Subcutaneous abdominal adipose tissue (tissue), 5 donors: ENCODE measurements at regions not wholly inside any gene's neighbourhood (a gene's known extent, or its start where the extent isn't known, plus 50 kb on each side); places are given as distances from the start of the nearest gene placed in this dataset.

ENCODE experiments used
- H3K27ac ChIP-seq: one replicate; pipeline ENCODE4 v1.7.0; 2013; ENCODE audit warnings: low read depth, mild to moderate bottlenecking, inconsistent platforms, low read length, moderate library complexity
- H3K27me3 ChIP-seq, 5 donors: one replicate each; pipeline ENCODE4 v1.7.0; 2013; ENCODE audit warnings: low read length in 5 of 5, inconsistent platforms in 1 of 5; ENCODE audit not compliant: control insufficient read depth in 5 of 5, insufficient read depth in 4 of 5
- H3K36me3 ChIP-seq, 5 donors: one replicate each; pipeline ENCODE4 v1.7.0; 2013; ENCODE audit warnings: low read length in 5 of 5; ENCODE audit not compliant: control insufficient read depth in 5 of 5, insufficient read depth in 5 of 5
- H3K4me1 ChIP-seq, 5 donors: one replicate each; pipeline ENCODE4 v1.7.0; 2013; ENCODE audit warnings: low read length in 5 of 5, mild to moderate bottlenecking in 3 of 5, moderate library complexity in 1 of 5; ENCODE audit not compliant: control insufficient read depth in 5 of 5, insufficient read depth in 5 of 5
- H3K4me3 ChIP-seq, 5 donors: one replicate each; pipeline ENCODE4 v1.7.0; 2013; ENCODE audit warnings: low read length in 5 of 5, low read depth in 1 of 5
- H3K9ac ChIP-seq, 5 donors: one replicate each; pipeline ENCODE4 v1.7.0; 2013; ENCODE audit warnings: low read length in 5 of 5, mild to moderate bottlenecking in 4 of 5, moderate library complexity in 3 of 5
- H3K9me3 ChIP-seq, 5 donors: one replicate each; pipeline ENCODE4 v1.7.0; 2013; ENCODE audit warnings: low read length in 5 of 5; ENCODE audit not compliant: control insufficient read depth in 5 of 5
- donor health status: healthy.
- donor health status: healthy.
- donor health status: healthy.
- donor health status: healthy.
- donor health status: healthy.

DNA sequence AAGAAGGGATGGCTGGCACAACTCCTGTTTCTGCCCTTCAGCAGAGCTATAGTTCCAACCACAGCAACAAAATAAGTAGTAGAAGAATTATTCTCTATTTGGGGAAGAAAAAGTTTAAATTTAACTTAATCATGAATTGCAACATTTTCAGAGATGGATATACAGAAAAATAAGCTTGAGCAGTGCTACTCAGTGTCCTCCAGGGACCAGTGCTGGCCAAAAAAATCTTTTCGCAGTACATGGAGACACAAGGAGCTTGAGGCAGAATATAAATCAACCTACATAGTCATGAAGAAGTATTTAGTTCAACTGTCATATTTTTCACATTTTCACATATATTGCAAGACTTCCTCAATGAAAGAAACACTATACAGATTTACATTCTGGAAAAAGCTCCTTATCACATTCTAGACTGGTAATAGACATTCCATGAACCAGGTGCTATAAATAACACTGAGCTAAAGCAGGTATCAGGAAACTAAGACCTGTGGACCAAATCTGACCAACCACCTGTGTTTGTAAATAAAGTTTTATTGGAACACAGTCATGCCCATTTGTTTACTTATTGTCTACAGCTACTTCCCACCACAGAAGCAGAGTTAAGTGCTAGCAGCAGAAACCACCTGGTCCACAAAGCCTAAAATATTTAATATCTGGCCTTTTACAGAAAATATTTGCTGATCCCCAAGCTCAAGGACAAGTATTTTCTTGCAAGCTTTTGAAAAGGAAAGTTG is 101.9 kb downstream of the RGS21 start:
- H3K9me3 ChIP-seq = no peaks in the 10 kb centered on the region
- no peak overlapping the region for H3K9ac ChIP-seq
- no peak overlapping the region for H3K27ac ChIP-seq
- no peak overlapping the region for H3K4me3 ChIP-seq
- no peaks in the 10 kb centered on the region for H3K4me1 ChIP-seq
- no peaks in the 10 kb centered on the region for H3K36me3 ChIP-seq
- no peaks in the 10 kb centered on the region for H3K27me3 ChIP-seq

- Histone ChIP-seq H3K27me3 (no peaks in the 10 kb centered on the region), H3K4me1 (no peaks in the 10 kb centered on the region), H3K27ac (no peak overlapping the region), H3K4me3 (no peak overlapping the region), H3K9ac (no peak overlapping the region), H3K9me3 (peaks cover 0 to 9% (median 7%) of the 10 kb centered on the region in 5 donors), H3K36me3 (no peaks in the 10 kb centered on the region)
These were observed 113.9 kb downstream of the RGS21 start for GRCh38 chr1:192430644-192431043.

DNA sequence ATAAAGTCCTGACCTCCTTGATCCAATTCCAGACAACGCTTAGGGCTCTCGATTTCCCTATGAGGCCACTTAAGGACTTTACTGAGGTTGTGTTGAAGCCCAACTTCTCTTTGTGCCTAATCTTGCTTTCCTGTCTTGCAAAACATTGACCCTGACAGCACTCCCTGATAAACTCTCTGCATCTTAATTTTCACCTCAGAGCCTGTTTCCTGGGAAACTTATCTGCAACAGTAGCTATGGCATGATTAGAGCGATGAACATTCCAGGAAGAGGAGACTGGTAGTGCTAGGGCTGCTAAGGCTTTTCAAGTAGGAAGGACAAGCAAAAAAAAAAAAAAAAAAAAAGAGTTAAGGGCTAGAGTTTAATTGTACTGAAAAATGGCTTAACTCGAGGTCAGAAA is 118.9 kb downstream of the RGS21 start:
- Histone ChIP-seq H3K36me3 (no peaks in the 10 kb centered on the region), H3K4me3 (no peak overlapping the region), H3K4me1 (no peaks in the 10 kb centered on the region), H3K9me3 (peaks cover 0 to 6% (median 3%) of the 10 kb centered on the region in 5 donors), H3K9ac (no peak overlapping the region), H3K27me3 (no peaks in the 10 kb centered on the region), H3K27ac (no peak overlapping the region)

DNA sequence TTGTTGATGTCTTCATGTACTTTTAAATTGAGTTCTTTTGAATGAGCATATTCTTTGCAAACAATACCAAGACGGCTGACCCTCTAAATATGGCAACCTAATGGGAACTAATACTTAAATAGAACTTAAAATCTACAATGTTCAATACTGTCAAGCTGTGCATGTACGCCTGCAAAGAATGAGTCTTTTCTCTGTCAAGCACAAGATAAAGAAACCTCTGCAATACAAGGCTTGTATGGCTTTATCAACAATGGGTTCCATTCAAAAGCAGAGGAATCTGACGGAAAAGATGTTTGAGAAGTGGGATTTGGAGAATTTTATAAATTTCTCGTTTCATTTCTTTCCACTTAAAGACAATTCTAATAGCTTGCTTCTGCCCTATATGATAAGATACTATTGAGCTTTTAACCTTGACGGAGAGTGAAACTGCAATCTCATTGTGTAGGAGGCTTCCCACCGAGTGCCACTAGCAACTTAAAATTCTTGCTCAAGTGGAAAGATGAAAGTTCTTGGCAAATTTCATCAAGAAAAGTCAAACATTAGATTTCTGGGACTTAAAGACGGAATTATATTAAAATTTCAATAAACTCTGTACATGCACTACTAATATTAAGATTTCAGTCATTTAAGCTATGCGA is 119.8 kb downstream of the RGS21 start:
- H3K27ac ChIP-seq = no peak overlapping the region
- no peak overlapping the region for H3K9ac ChIP-seq
- no peaks in the 10 kb centered on the region for H3K9me3 ChIP-seq
- H3K4me1 ChIP-seq = no peaks in the 10 kb centered on the region
- no peaks in the 10 kb centered on the region for H3K36me3 ChIP-seq
- no peak overlapping the region for H3K4me3 ChIP-seq
- no peaks in the 10 kb centered on the region for H3K27me3 ChIP-seq

DNA sequence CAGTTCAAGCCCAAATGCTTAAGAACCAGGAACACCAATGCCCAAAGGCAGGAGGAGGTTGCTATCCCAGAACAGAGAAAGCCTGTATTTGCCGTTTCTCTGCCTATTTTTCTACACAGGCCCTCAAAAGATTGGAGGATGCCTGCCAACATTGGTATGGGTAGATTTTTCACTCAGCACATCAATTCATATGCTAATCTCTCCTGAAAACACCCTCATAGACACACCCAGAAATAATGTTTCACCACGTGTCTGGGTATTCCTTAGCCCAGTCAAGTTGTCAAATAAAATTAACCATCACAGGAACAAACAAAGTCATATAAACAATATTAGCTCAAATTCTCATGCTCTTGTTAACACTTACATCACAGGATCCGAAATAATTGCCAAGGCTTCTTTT is 121.9 kb downstream of the RGS21 start:
- Histone ChIP-seq H3K27me3 (no peaks in the 10 kb centered on the region), H3K36me3 (no peaks in the 10 kb centered on the region), H3K27ac (no peak overlapping the region), H3K4me1 (no peaks in the 10 kb centered on the region), H3K4me3 (no peak overlapping the region), H3K9ac (no peak overlapping the region), H3K9me3 (no peaks in the 10 kb centered on the region)

GRCh38 chr1:192439373-192440025 is 122.7 kb downstream of the RGS21 start:
- no peak overlapping the region for H3K4me3 ChIP-seq
- no peak overlapping the region for H3K9ac ChIP-seq
- H3K4me1 ChIP-seq = no peaks in the 10 kb centered on the region
- no peaks in the 10 kb centered on the region for H3K9me3 ChIP-seq
- H3K27me3 ChIP-seq = no peaks in the 10 kb centered on the region
- H3K36me3 ChIP-seq = no peaks in the 10 kb centered on the region
- no peak overlapping the region for H3K27ac ChIP-seq

- H3K27ac ChIP-seq = no peak overlapping the region
- no peak overlapping the region for H3K4me3 ChIP-seq
- H3K27me3 ChIP-seq = no peaks in the 10 kb centered on the region
- no peaks in the 10 kb centered on the region for H3K9me3 ChIP-seq
- H3K4me1 ChIP-seq = no peaks in the 10 kb centered on the region
- H3K36me3 ChIP-seq = no peaks in the 10 kb centered on the region
- H3K9ac ChIP-seq = no peak overlapping the region
These were observed 124.7 kb downstream of the RGS21 start for GRCh38 chr1:192441492-192441891.

DNA sequence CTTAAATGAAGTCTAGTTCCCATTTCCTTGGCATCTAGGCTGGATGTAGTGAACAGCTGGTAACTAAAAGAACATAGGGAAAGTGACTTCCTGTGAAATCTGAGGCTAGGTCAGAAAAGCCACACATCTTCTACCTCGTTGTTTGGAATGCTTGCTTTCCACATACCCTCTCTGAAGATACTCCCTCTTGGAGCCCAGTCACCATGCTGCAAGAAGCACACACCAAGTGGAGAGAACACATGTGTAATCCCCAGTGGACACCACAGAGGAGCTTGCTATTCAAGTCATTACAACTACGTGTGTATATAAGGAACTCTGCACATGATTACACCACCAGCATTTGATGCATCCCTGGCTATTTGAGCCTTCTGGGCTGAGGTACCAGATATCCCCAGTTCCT is 125.9 kb downstream of the RGS21 start:
- no peak overlapping the region for H3K4me3 ChIP-seq
- no peaks in the 10 kb centered on the region for H3K4me1 ChIP-seq
- H3K27me3 ChIP-seq = no peaks in the 10 kb centered on the region
- no peaks in the 10 kb centered on the region for H3K9me3 ChIP-seq
- H3K9ac ChIP-seq = no peak overlapping the region
- H3K36me3 ChIP-seq = no peaks in the 10 kb centered on the region
- H3K27ac ChIP-seq = no peak overlapping the region

DNA sequence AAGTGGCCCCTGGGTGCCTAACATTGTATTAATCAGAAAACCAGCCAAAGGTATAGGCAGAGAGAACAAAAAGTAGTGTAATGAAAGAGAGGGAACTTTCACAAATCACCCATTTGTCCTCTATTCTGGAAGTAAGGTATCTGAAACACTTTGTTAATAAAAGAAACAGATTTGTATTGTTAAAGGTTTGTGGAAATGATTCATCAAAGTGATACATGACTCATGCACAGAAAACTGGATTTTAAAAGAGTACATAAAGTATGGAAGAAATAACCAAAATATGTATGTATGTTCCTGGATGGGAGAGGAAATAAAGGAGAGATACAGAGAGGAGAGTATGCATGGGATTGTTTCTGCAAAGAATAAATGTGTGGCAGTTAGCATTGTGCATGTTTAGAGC is 126.8 kb downstream of the RGS21 start:
- H3K27ac ChIP-seq = no peak overlapping the region
- no peaks in the 10 kb centered on the region for H3K36me3 ChIP-seq
- no peaks in the 10 kb centered on the region for H3K4me1 ChIP-seq
- H3K9me3 ChIP-seq = no peaks in the 10 kb centered on the region
- H3K9ac ChIP-seq = no peak overlapping the region
- H3K4me3 ChIP-seq = no peak overlapping the region
- H3K27me3 ChIP-seq = no peaks in the 10 kb centered on the region

DNA sequence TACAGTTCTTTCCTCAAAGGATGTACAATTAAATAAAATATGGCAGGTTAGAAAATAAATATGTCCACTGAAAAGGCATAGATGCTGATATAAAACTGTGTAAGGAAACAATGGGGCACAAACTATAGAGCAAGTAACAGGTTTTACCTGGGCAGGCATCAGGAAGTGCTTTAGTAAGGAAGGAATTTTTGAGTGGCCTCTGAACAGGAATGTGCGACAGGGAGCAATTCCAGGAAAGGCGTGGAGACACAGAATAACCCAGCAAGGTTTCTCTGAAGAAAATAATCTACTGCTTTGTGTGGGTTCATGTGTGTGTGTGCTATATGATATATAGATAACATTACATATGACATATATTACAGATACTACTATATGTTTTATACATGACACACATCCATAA is 128.4 kb downstream of the RGS21 start:
- H3K4me3 ChIP-seq = no peak overlapping the region
- no peaks in the 10 kb centered on the region for H3K4me1 ChIP-seq
- H3K27ac ChIP-seq = no peak overlapping the region
- no peaks in the 10 kb centered on the region for H3K27me3 ChIP-seq
- H3K9me3 ChIP-seq = no peaks in the 10 kb centered on the region
- H3K9ac ChIP-seq = no peak overlapping the region
- H3K36me3 ChIP-seq = no peaks in the 10 kb centered on the region
